H1 (cell line): ENCODE measurements at regions not wholly inside any gene's neighbourhood (a gene's known extent, or its start where the extent isn't known, plus 50 kb on each side); places are given as distances from the start of the nearest gene placed in this dataset.
"Not testable (repeated sequence)": the region's sequence is repeated elsewhere in the genome, so short reads cannot be mapped to it uniquely, and the experiment has no call there.

Experiments
- CTCF ChIA-PET: fragments of 300-600 bp; sonication (Branson Sonifier 250); formaldehyde crosslinking; loops from one replicate; lab custom pipeline; 2021; ENCODE audit not compliant: partially characterized antibody; lab: Charles Lee
- POLR2A ChIA-PET: fragments of 300-600 bp; sonication (Branson Sonifier 250); formaldehyde crosslinking; loops from one replicate; lab custom pipeline; 2021; ENCODE audit warnings: inconsistent platforms; ENCODE audit not compliant: partially characterized antibody; lab: Charles Lee
- DNase-seq, 2 experiments: peaks; one replicate each; pipeline versions ENCODE4 v3.0.0 to v3.0.0-alpha.2; 2010 to 2022; ENCODE audit warnings: low spot score in 2 of 2, low read depth in 1 of 2, mixed read lengths in 1 of 2
- FAIRE-seq: peaks from 2 replicates; lab custom pipeline; 2011; peaks lifted over from hg19 to GRCh38; lab: Jason Lieb, UNC
- H2AFZ ChIP-seq: 2 replicates; pipeline ENCODE4 v1.8.1; 2012; ENCODE audit warnings: low read length, inconsistent platforms
- H2AK5ac ChIP-seq: 2 replicates; pipeline ENCODE4 v1.6.1; 2013; ENCODE audit warnings: low read depth, low read length
- H2BK120ac ChIP-seq: replicated peaks from 2 replicates; pipeline ENCODE3; 2013; ENCODE audit warnings: low read depth, low read length, inconsistent platforms
- H2BK12ac ChIP-seq: 2 replicates; pipeline ENCODE4 v1.6.1; 2013; ENCODE audit warnings: low read depth, low read length
- H2BK15ac ChIP-seq: 2 replicates; pipeline ENCODE4 v1.6.1; 2013; ENCODE audit warnings: low read length
- H2BK20ac ChIP-seq: 2 replicates; pipeline ENCODE4 v1.6.1; 2013; ENCODE audit warnings: low read length
- H2BK5ac ChIP-seq: 2 replicates; pipeline ENCODE4 v1.6.1; 2013; ENCODE audit warnings: low read depth, low read length
- H3K14ac ChIP-seq: 2 replicates; pipeline ENCODE4 v1.6.1; 2013; ENCODE audit warnings: inconsistent platforms; ENCODE audit not compliant: insufficient read length
- H3K18ac ChIP-seq: 2 replicates; pipeline ENCODE4 v1.6.1; 2013; ENCODE audit warnings: low read length; ENCODE audit errors: extremely low read depth
- H3K23ac ChIP-seq: 2 replicates; pipeline ENCODE4 v1.6.1; 2013; ENCODE audit warnings: inconsistent platforms; ENCODE audit not compliant: insufficient read length
- H3K23me2 ChIP-seq: 2 replicates; pipeline ENCODE4 v1.6.1; 2013; ENCODE audit warnings: low read depth, low read length
- H3K27ac ChIP-seq: 2 replicates; pipeline ENCODE4 v1.6.1; 2011; ENCODE audit warnings: low read depth, low read length, inconsistent platforms
- H3K27me3 ChIP-seq, 4 experiments: replicated peaks in 1 of 4; 1 replicate in 1 of 4; 2 replicates in 3 of 4; pipeline versions ENCODE4 v1.6.1 to v1.8.1; 2011 to 2013; ENCODE audit warnings: low read length in 3 of 4, mild to moderate bottlenecking in 3 of 4, inconsistent platforms in 2 of 4, mixed read lengths in 2 of 4, moderate library complexity in 1 of 4; ENCODE audit not compliant: control insufficient read depth in 3 of 4, insufficient read depth in 3 of 4; ENCODE audit errors: extremely low read depth in 1 of 4
- H3K36me3 ChIP-seq, 4 experiments: 2 replicates each; pipeline versions ENCODE4 v1.6.1 to v1.8.1; 2011 to 2013; ENCODE audit warnings: mild to moderate bottlenecking in 4 of 4, low read length in 3 of 4, moderate library complexity in 2 of 4, control low read depth in 1 of 4, inconsistent platforms in 1 of 4; ENCODE audit not compliant: insufficient read depth in 4 of 4, control insufficient read depth in 2 of 4
- H3K4ac ChIP-seq: replicated peaks from 2 replicates; pipeline ENCODE3; 2013; ENCODE audit warnings: low read length, low read depth, mixed read lengths, inconsistent platforms; ENCODE audit not compliant: insufficient read length
- H3K4me1 ChIP-seq, 4 experiments: replicated peaks in 1 of 4; 1 replicate in 1 of 4; 2 replicates in 3 of 4; pipeline versions ENCODE4 v1.6.1 to v1.8.1; 2011 to 2013; ENCODE audit warnings: low read length in 3 of 4, inconsistent platforms in 2 of 4, mixed read lengths in 1 of 4; ENCODE audit not compliant: insufficient read depth in 4 of 4, control insufficient read depth in 3 of 4
- H3K4me2 ChIP-seq, 2 experiments: 2 replicates each; pipeline versions ENCODE4 v1.6.1 to v1.8.1; 2011 to 2013; ENCODE audit warnings: low read depth in 2 of 2, low read length in 2 of 2, control low read depth in 1 of 2, inconsistent platforms in 1 of 2, mild to moderate bottlenecking in 1 of 2; ENCODE audit not compliant: insufficient read depth in 1 of 2
- H3K4me3 ChIP-seq, 4 experiments: fragments of 200-600, 300-600 bp in 1 of 4; sonication (generic), shearing (Covaris generic), sonication (Bioruptor Twin) in 1 of 4; 2 replicates each; pipeline versions ENCODE4 v1.5.1 to v1.8.1; 2011 to 2016; ENCODE audit warnings: low read length in 4 of 4, low read depth in 3 of 4, control low read depth in 2 of 4, inconsistent platforms in 2 of 4, mild to moderate bottlenecking in 2 of 4, mixed read lengths in 1 of 4, moderate library complexity in 1 of 4; ENCODE audit not compliant: insufficient read depth in 2 of 4; ENCODE audit errors: extremely low read depth in 1 of 4
- H3K56ac ChIP-seq: replicated peaks from 2 replicates; pipeline ENCODE3; 2013; ENCODE audit warnings: low read depth, mild to moderate bottlenecking, mixed read lengths, low read length, inconsistent platforms; ENCODE audit not compliant: insufficient read length
- H3K79me1 ChIP-seq: 2 replicates; pipeline ENCODE4 v1.6.1; 2013; ENCODE audit warnings: low read depth, low read length, control low read depth
- H3K79me2 ChIP-seq, 2 experiments: 2 replicates each; pipeline versions ENCODE4 v1.6.1 to v1.8.1; 2012 to 2013; ENCODE audit warnings: low read length in 2 of 2, mild to moderate bottlenecking in 2 of 2, inconsistent platforms in 1 of 2; ENCODE audit not compliant: insufficient read depth in 2 of 2, control insufficient read depth in 1 of 2
- H3K9ac ChIP-seq, 4 experiments: replicated peaks in 1 of 4; 1 replicate in 1 of 4; 2 replicates in 3 of 4; pipeline versions ENCODE4 v1.6.1 to v1.8.1; 2011 to 2013; ENCODE audit warnings: low read depth in 3 of 4, low read length in 3 of 4, control low read depth in 2 of 4, mild to moderate bottlenecking in 2 of 4, moderate library complexity in 2 of 4, inconsistent platforms in 1 of 4; ENCODE audit errors: extremely low read depth in 1 of 4
- H3K9me3 ChIP-seq, 2 experiments: 2 replicates each; pipeline versions ENCODE4 v1.6.1 to v1.8.1; 2012 to 2013; ENCODE audit warnings: mild to moderate bottlenecking in 2 of 2, moderate library complexity in 2 of 2, control low read depth in 1 of 2, inconsistent platforms in 1 of 2, low read depth in 1 of 2, low read length in 1 of 2, mixed read lengths in 1 of 2; ENCODE audit not compliant: insufficient read depth in 2 of 2
- H4K20me1 ChIP-seq, 2 experiments: replicated peaks in 1 of 2; 2 replicates each; pipeline versions ENCODE3 to v1.8.1; 2011 to 2013; ENCODE audit warnings: inconsistent platforms in 2 of 2, low read length in 2 of 2, mild to moderate bottlenecking in 1 of 2; ENCODE audit not compliant: insufficient read depth in 2 of 2, control insufficient read depth in 1 of 2
- H4K5ac ChIP-seq: 2 replicates; pipeline ENCODE4 v1.6.1; 2013; ENCODE audit warnings: low read length, low read depth, mixed read lengths, inconsistent platforms; ENCODE audit not compliant: insufficient read length
- H4K8ac ChIP-seq: 2 replicates; pipeline ENCODE4 v1.8.0; 2013; ENCODE audit warnings: mild to moderate bottlenecking, moderate library complexity, low read length, inconsistent platforms; ENCODE audit not compliant: insufficient read depth; ENCODE audit errors: extremely low read depth
- H4K91ac ChIP-seq: replicated peaks from 2 replicates; pipeline ENCODE3; 2013; ENCODE audit warnings: low read length, mixed read lengths, inconsistent platforms; ENCODE audit not compliant: insufficient read length
- WGBS, 2 experiments: shearing (Covaris generic) in 1 of 2; methylation state at CpG; one replicate each; pipeline versions ENCODE4 v1.1.6 to v1.1.7; 2013 to 2015; ENCODE audit warnings: low lambda C conversion rate in 2 of 2, mixed read lengths in 2 of 2, inconsistent platforms in 1 of 2, low coverage in 1 of 2, missing lambda C conversion rate in 1 of 2; ENCODE audit not compliant: insufficient replicate concordance in 2 of 2, insufficient coverage in 1 of 2, insufficient read length in 1 of 2; ENCODE audit errors: extremely low coverage in 1 of 2, missing lambda C conversion rate in 1 of 2; 5-methylcytosine and 5-hydroxymethylcytosine counted together

GRCh38 chrY:17599263-17599662 lies 280.8 kb downstream of the CDY2B start:
- not testable (repeated sequence) for H4K8ac ChIP-seq, FAIRE-seq, H3K4me1 ChIP-seq

DNA sequence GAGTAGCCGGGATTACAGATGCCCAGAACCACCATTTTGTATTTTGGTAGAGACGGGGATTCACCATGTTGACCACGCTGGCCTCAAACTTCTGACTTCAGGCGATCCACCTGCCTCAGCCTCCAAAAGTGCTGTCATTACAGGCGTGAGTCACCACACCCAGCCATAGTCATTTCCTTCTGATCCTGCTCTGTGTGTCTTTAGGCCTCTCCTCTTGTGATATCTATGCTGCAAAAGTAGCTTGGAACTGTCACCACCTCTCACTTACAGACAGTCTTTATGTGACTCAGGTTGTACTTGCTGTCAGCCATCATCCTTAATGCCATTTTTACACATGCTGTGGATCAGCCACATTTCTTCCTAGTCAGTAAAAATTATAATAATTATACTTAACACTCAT lies 286.3 kb downstream of the CDY2B start:
- H2AK5ac ChIP-seq, H2BK5ac ChIP-seq, FAIRE-seq, H2BK15ac ChIP-seq, H4K91ac ChIP-seq, H3K4ac ChIP-seq, H3K36me3 ChIP-seq, H4K5ac ChIP-seq, CTCF ChIA-PET, H4K20me1 ChIP-seq, H3K79me2 ChIP-seq, H3K27ac ChIP-seq, H3K79me1 ChIP-seq, H3K9ac ChIP-seq, H3K27me3 ChIP-seq, POLR2A ChIA-PET, H2BK12ac ChIP-seq, H3K14ac ChIP-seq, H2BK20ac ChIP-seq, H3K18ac ChIP-seq, H2AFZ ChIP-seq, H3K4me3 ChIP-seq, H3K23me2 ChIP-seq, H3K56ac ChIP-seq, H3K23ac ChIP-seq, H3K9me3 ChIP-seq, DNase-seq, H3K4me1 ChIP-seq, H2BK120ac ChIP-seq, H4K8ac ChIP-seq, H3K4me2 ChIP-seq: not testable (repeated sequence)
- WGBS, 2 experiments = no CpG with 5 or more reads among the region's 5 CpGs

More at GRCh38 chrY:17599263-17599662, 280.8 kb downstream of the CDY2B start:
- H3K9me3 ChIP-seq, H4K5ac ChIP-seq, H2BK12ac ChIP-seq, H3K27me3 ChIP-seq, H2AK5ac ChIP-seq, H3K79me2 ChIP-seq, H3K14ac ChIP-seq, H3K23ac ChIP-seq, H4K91ac ChIP-seq, H3K36me3 ChIP-seq, H3K9ac ChIP-seq, H3K18ac ChIP-seq, H3K79me1 ChIP-seq, H2AFZ ChIP-seq, DNase-seq, H2BK15ac ChIP-seq, H3K27ac ChIP-seq, H3K23me2 ChIP-seq, H2BK5ac ChIP-seq, CTCF ChIA-PET, H2BK20ac ChIP-seq, H3K56ac ChIP-seq, POLR2A ChIA-PET, H3K4ac ChIP-seq, H4K20me1 ChIP-seq, H2BK120ac ChIP-seq, H3K4me3 ChIP-seq, H3K4me2 ChIP-seq: not testable (repeated sequence)
- no CpG with 5 or more reads among the region's 4 CpGs for WGBS, 2 experiments
